B cell (primary cell): ENCODE measurements at regions not wholly inside any gene's neighbourhood (a gene's known extent, or its start where the extent isn't known, plus 50 kb on each side); places are given as distances from the start of the nearest gene placed in this dataset.
A peak's percentile ranks its signal among the peaks of the same experiment; 100 is the strongest.

Experiments used
- ATAC-seq: fragments of 200-7000 bp; cut with Tn5 transposase; one replicate; pipeline ENCODE4 v1.10.0; 2021; ENCODE audit warnings: low read depth, mild to moderate bottlenecking, moderate number of reproducible peaks, moderate library complexity
- CTCF ChIA-PET: fragments of 350-600 bp; sonication (Branson Sonifier 250); formaldehyde crosslinking; loops from one replicate; lab custom pipeline; 2021; ENCODE audit warnings: antibody characterized with exemption, inconsistent platforms; lab: Charles Lee
- POLR2A ChIA-PET: fragments of 350-600 bp; sonication (Branson Sonifier 250); formaldehyde crosslinking; loops from one replicate; lab custom pipeline; 2021; ENCODE audit warnings: antibody characterized with exemption; lab: Charles Lee
- DNase-seq: peaks from one replicate; pipeline ENCODE4 v3.0.0; 2013
- H2AFZ ChIP-seq: 2 replicates; pipeline ENCODE4 v1.6.1; 2012; ENCODE audit warnings: mild to moderate bottlenecking, low read depth, low read length; ENCODE audit not compliant: insufficient read depth, poor library complexity, severe bottlenecking
- H3K27ac ChIP-seq, 2 donors: 1 replicate in 1 of 2; 2 replicates in 1 of 2; pipeline ENCODE4 v1.5.1; 2012 to 2013; ENCODE audit warnings: low read length in 2 of 2, mild to moderate bottlenecking in 2 of 2, moderate library complexity in 1 of 2
- H3K27me3 ChIP-seq, 4 experiments: fragments of 200-600 bp in 1 of 4; sonication (generic) in 1 of 4; replicated peaks in 1 of 4; 1 replicate in 2 of 4; 2 replicates in 2 of 4; pipeline versions ENCODE4 v1.6.1 to v1.7.0; 2013 to 2016; ENCODE audit warnings: low read length in 3 of 4, mild to moderate bottlenecking in 2 of 4, mixed read lengths in 1 of 4, moderate library complexity in 1 of 4; ENCODE audit not compliant: insufficient read depth in 4 of 4, control insufficient read depth in 3 of 4; ENCODE audit errors: control extremely low read depth in 1 of 4
- H3K36me3 ChIP-seq, 2 experiments: replicated peaks in 1 of 2; 1 replicate in 1 of 2; 2 replicates in 1 of 2; pipeline versions ENCODE4 v1.6.1 to v1.7.1; 2013; ENCODE audit warnings: low read length in 1 of 2; ENCODE audit not compliant: insufficient read depth in 2 of 2, control insufficient read depth in 1 of 2; ENCODE audit errors: control extremely low read depth in 1 of 2, extremely low read depth in 1 of 2
- H3K4me1 ChIP-seq, 2 donors: fragments of 200-600 bp in 1 of 2; sonication (generic) in 1 of 2; 1 replicate in 1 of 2; 2 replicates in 1 of 2; pipeline versions ENCODE4 v1.5.1 to v1.6.1; 2013 to 2017; ENCODE audit warnings: low read length in 2 of 2; ENCODE audit not compliant: control insufficient read depth in 2 of 2, insufficient read depth in 2 of 2
- H3K4me2 ChIP-seq: replicated peaks from 2 replicates; pipeline ENCODE3; 2012; ENCODE audit warnings: mild to moderate bottlenecking, low read depth, low read length; ENCODE audit not compliant: poor library complexity, severe bottlenecking
- H3K4me3 ChIP-seq, 5 experiments: fragments of 200-600 bp in 1 of 5; sonication (generic) in 1 of 5; 1 replicate in 3 of 5; 2 replicates in 2 of 5; pipeline versions ENCODE4 v1.5.1 to v1.7.0; 2011 to 2016; ENCODE audit warnings: low read length in 4 of 5, mild to moderate bottlenecking in 4 of 5, low read depth in 2 of 5, control low read depth in 1 of 5, moderate library complexity in 1 of 5; ENCODE audit not compliant: insufficient read depth in 1 of 5; ENCODE audit errors: control extremely low read depth in 1 of 5, extremely low read depth in 1 of 5
- H3K79me2 ChIP-seq: fragments of 200-600 bp; sonication (generic); one replicate; pipeline ENCODE4 v1.6.0; 2016; ENCODE audit warnings: low read length; ENCODE audit not compliant: control insufficient read depth, insufficient read depth
- H3K9ac ChIP-seq: fragments of 200-600 bp; sonication (generic); 2 replicates; pipeline ENCODE4 v1.6.1; 2017; ENCODE audit warnings: mild to moderate bottlenecking, low read length, moderate library complexity
- H3K9me3 ChIP-seq, 3 donors: one replicate each; pipeline versions ENCODE4 v1.6.1 to v1.7.1; 2013; ENCODE audit warnings: low read length in 2 of 3; ENCODE audit not compliant: control insufficient read depth in 2 of 3, insufficient read depth in 1 of 3; ENCODE audit errors: control extremely low read depth in 1 of 3
- H4K20me1 ChIP-seq: 2 replicates; pipeline ENCODE4 v1.6.0; 2012; ENCODE audit warnings: mild to moderate bottlenecking, low read length; ENCODE audit not compliant: insufficient read depth, control insufficient read depth, poor library complexity, severe bottlenecking
- H3K27ac Mint-ChIP-seq: one replicate; pipeline ENCODE4 v1.8.0; 2021; ENCODE audit warnings: mixed read lengths
- H3K27me3 Mint-ChIP-seq: one replicate; pipeline ENCODE4 v1.8.0; 2021; ENCODE audit warnings: mixed read lengths
- H3K4me1 Mint-ChIP-seq: one replicate; pipeline ENCODE4 v1.8.0; 2021; ENCODE audit warnings: mixed read lengths
- H3K4me3 Mint-ChIP-seq: one replicate; pipeline ENCODE4 v1.8.0; 2021; ENCODE audit warnings: mixed read lengths
- H3K9me3 Mint-ChIP-seq: one replicate; pipeline ENCODE4 v1.8.0; 2022; ENCODE audit warnings: mixed read lengths; ENCODE audit not compliant: insufficient read depth
- CTCF ChIP-seq: fragments of 200-600 bp; IDR thresholded peaks from one replicate; pipeline ENCODE4 v1.8.0; 2022; ENCODE audit warnings: antibody characterized with exemption, mild to moderate bottlenecking
- EZH2 ChIP-seq: IDR thresholded peaks from 2 replicates; pipeline ENCODE4 v1.6.1; 2012; ENCODE audit warnings: borderline replicate concordance, low read depth, mild to moderate bottlenecking, moderate library complexity, low read length; ENCODE audit not compliant: insufficient read depth, poor library complexity, severe bottlenecking
- WGBS: methylation state at CpG from one replicate; pipeline ENCODE4 v1.1.5; 2013; ENCODE audit warnings: missing lambda C conversion rate; ENCODE audit not compliant: insufficient coverage; 5-methylcytosine and 5-hydroxymethylcytosine counted together
- intact Hi-C: fragments of 100-400 bp; cut with micrococcal nuclease; formaldehyde crosslinking; loops from one replicate; pipeline ENCODE4 v1.10.0; 2022

GRCh38 chr1:190649553-190649952 lies 171.9 kb upstream of the BRINP3 start:
- ChIA-PET CTCF (interaction anchor here (0.7 kb wide), 1 partner anchor 43 kb away, joined by 4 read pairs; no protein-coding TSS in a partner anchor), POLR2A (no interaction called here)
- H3K9me3 Mint-ChIP-seq = peaks cover 7% of the 10 kb centered on the region
- H3K27ac Mint-ChIP-seq = no peak overlapping the region
- Histone ChIP-seq H3K27me3 (no peaks in the 10 kb centered on the region), H3K9me3 (no peaks in the 10 kb centered on the region), H3K27ac (no peak overlapping the region), H3K79me2 (no peaks in the 10 kb centered on the region), H3K4me3 (no peak overlapping the region), H2AFZ (no peak overlapping the region), H3K9ac (no peak overlapping the region), H3K36me3 (no peaks in the 10 kb centered on the region), H4K20me1 (no peaks in the 10 kb centered on the region), H3K4me2 (no peak overlapping the region), H3K4me1 (no peaks in the 10 kb centered on the region)
- peak; percentile 32 for TF ChIP-seq CTCF
- no peak for TF ChIP-seq EZH2
- ATAC-seq (no peak), DNase-seq (no peak)
- H3K4me3 Mint-ChIP-seq = no peak overlapping the region
- intact Hi-C loops = no loop called here
- H3K27me3 Mint-ChIP-seq = no peaks in the 10 kb centered on the region
- H3K4me1 Mint-ChIP-seq = no peaks in the 10 kb centered on the region

- Histone ChIP-seq H3K9me3 (peaks cover 0 to 4% (median 0%) of the 10 kb centered on the region in 3 donors), H3K79me2 (no peaks in the 10 kb centered on the region), H4K20me1 (no peaks in the 10 kb centered on the region), H3K9ac (no peak overlapping the region), H3K4me1 (no peaks in the 10 kb centered on the region), H3K4me3 (no peak overlapping the region), H3K4me2 (no peak overlapping the region), H2AFZ (no peak overlapping the region), H3K36me3 (no peaks in the 10 kb centered on the region), H3K27me3 (no peaks in the 10 kb centered on the region), H3K27ac (no peak overlapping the region)
- no peak for TF ChIP-seq CTCF
- ChIA-PET POLR2A (no interaction called here), CTCF (no interaction called here)
- no peaks in the 10 kb centered on the region for H3K27me3 Mint-ChIP-seq
- ATAC-seq (no peak), DNase-seq (no peak)
- H3K27ac Mint-ChIP-seq = no peak overlapping the region
- no peaks in the 10 kb centered on the region for H3K9me3 Mint-ChIP-seq
- H3K4me1 Mint-ChIP-seq = no peaks in the 10 kb centered on the region
- no CpG with 5 or more reads among the region's 2 CpGs for WGBS
- no peak overlapping the region for H3K4me3 Mint-ChIP-seq
- intact Hi-C loops = no loop called here
Measured at GRCh38 chr1:190658907-190659306, 181.2 kb upstream of the BRINP3 start.
